Activated naive CD8-positive, alpha-beta T cell treated with anti-CD3 and anti-CD28 coated beads, Interleukin-2, amount 10 ng/mL, durations not matched to agents 7 days and 5 days (primary cell): ENCODE measurements at regions not wholly inside any gene's neighbourhood (a gene's known extent, or its start where the extent isn't known, plus 50 kb on each side); places are given as distances from the start of the nearest gene placed in this dataset.

Experiments
- ATAC-seq: fragments of 150-1000 bp; cut with Tn5 transposase; one replicate; pipeline ENCODE4 v1.10.0; 2021; ENCODE audit warnings: low read depth, moderate library complexity
- POLR2A ChIA-PET: fragments of 350-600 bp; sonication (Branson Sonifier 250); formaldehyde crosslinking; loops from one replicate; lab custom pipeline; 2021; ENCODE audit warnings: antibody characterized with exemption; lab: Charles Lee
- DNase-seq: peaks from one replicate; pipeline ENCODE4 v3.0.0; 2021
- H3K27ac Mint-ChIP-seq: one replicate; pipeline ENCODE4 v1.8.0; 2022; ENCODE audit warnings: mild to moderate bottlenecking, mixed read lengths
- H3K27me3 Mint-ChIP-seq: one replicate; pipeline ENCODE4 v1.8.0; 2022; ENCODE audit warnings: mild to moderate bottlenecking, moderate library complexity, mixed read lengths
- H3K36me3 Mint-ChIP-seq: one replicate; pipeline ENCODE4 v1.8.0; 2021; ENCODE audit warnings: mild to moderate bottlenecking, mixed read lengths
- H3K4me1 Mint-ChIP-seq: one replicate; pipeline ENCODE4 v1.8.0; 2021; ENCODE audit warnings: mixed read lengths
- H3K4me3 Mint-ChIP-seq: one replicate; pipeline ENCODE4 v1.8.0; 2022; ENCODE audit warnings: mild to moderate bottlenecking, moderate library complexity, mixed read lengths
- H3K9me3 Mint-ChIP-seq: one replicate; pipeline ENCODE4 v1.8.0; 2021; ENCODE audit warnings: mixed read lengths

DNA sequence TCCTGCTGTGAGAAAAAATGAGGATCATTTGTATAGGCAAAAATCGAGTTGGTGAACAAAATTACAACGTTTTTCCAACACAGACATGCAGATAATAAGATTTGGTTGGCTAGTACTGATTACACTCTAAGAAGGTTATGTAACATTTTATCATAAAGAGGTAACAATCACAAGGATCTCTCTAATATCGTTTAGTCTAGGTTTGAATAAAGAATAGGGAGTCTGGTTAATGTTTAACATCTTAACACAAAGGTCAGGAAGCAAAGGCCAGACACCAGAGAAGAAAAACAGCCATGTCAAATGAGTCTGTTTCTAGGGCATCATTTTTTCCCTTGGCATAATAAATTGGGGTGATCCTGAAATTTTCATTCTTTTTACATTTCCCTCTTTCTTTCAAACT, 207.4 kb upstream of the CHRM3 start:
- no peaks in the 10 kb centered on the region for H3K27me3 Mint-ChIP-seq
- H3K36me3 Mint-ChIP-seq: no peaks in the 10 kb centered on the region
- H3K4me3 Mint-ChIP-seq: no peak overlapping the region
- no peak for ATAC-seq
- no peak for DNase-seq
- no peaks in the 10 kb centered on the region for H3K4me1 Mint-ChIP-seq
- H3K9me3 Mint-ChIP-seq: peaks cover 2% of the 10 kb centered on the region
- POLR2A ChIA-PET: no interaction called here
- no peak overlapping the region for H3K27ac Mint-ChIP-seq

DNA sequence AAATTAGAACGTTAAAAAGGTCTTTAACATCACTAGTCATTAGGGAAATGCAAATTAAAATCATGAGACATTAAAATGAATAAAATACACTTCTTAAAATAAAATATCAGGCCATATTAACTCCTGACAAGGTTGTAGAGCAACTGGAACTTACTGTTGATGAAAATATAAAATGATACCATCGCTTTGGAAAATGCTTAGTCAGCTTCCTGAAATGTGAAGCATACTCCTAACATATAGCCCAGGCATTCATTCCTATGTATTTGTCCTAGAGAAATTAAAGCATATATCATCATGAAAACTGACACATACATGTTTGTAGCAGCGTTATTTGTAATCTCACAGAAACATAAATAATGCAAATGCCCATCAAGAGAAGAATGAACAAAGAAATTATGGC, 211.5 kb upstream of the CHRM3 start:
- no peaks in the 10 kb centered on the region for H3K36me3 Mint-ChIP-seq
- no peak overlapping the region for H3K4me3 Mint-ChIP-seq
- no peaks in the 10 kb centered on the region for H3K27me3 Mint-ChIP-seq
- no peaks in the 10 kb centered on the region for H3K9me3 Mint-ChIP-seq
- DNase-seq: no peak
- POLR2A ChIA-PET: no interaction called here
- no peak overlapping the region for H3K27ac Mint-ChIP-seq
- ATAC-seq: no peak
- no peaks in the 10 kb centered on the region for H3K4me1 Mint-ChIP-seq

DNA sequence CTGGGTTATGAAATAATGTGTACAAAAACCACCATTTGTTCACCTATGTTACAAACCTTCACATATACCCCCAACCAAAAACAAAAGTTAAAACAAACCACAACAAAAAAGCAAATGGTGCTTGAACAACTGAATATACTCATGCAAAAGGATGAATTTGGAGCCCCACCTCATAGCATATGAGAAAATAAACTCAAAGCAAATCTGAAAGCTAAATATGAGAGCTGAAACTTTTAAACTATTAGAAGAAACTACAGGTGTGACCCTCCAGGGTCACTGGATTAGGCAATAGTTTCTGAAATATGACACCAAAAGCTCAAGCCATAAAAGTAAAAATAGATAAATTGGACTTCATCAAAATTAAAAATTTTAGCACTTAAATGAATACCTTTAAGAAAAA, 215.5 kb upstream of the CHRM3 start:
- DNase-seq (no peak), ATAC-seq (no peak)
- Mint-ChIP-seq H3K27me3 (no peaks in the 10 kb centered on the region), H3K9me3 (no peaks in the 10 kb centered on the region), H3K27ac (no peak overlapping the region), H3K4me1 (no peaks in the 10 kb centered on the region), H3K36me3 (no peaks in the 10 kb centered on the region), H3K4me3 (no peak overlapping the region)
- POLR2A ChIA-PET: no interaction called here

DNA sequence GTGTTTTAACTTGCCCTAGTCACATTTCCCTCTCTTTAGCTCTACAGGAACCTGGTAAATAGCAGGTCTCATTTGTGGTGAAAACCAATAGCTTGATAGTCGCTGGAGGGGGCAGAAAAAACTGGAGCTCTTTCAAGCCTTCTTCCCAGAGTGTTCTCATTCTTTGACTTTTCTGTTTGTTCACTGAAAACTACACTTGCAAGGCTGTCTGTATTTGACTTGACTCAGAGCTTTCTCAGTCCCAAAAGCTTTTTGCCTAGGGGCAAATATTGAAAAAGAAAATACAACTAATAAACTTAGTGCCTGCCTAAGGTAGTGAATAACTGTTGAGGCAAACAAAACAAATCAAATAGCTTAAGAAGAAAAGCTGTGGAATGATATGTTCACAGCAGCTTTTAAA, 217.1 kb upstream of the CHRM3 start:
- Mint-ChIP-seq H3K27me3 (no peaks in the 10 kb centered on the region), H3K4me1 (no peaks in the 10 kb centered on the region), H3K4me3 (no peak overlapping the region), H3K36me3 (no peaks in the 10 kb centered on the region), H3K27ac (no peak overlapping the region), H3K9me3 (no peaks in the 10 kb centered on the region)
- DNase-seq (no peak), ATAC-seq (no peak)
- POLR2A ChIA-PET: no interaction called here

DNA sequence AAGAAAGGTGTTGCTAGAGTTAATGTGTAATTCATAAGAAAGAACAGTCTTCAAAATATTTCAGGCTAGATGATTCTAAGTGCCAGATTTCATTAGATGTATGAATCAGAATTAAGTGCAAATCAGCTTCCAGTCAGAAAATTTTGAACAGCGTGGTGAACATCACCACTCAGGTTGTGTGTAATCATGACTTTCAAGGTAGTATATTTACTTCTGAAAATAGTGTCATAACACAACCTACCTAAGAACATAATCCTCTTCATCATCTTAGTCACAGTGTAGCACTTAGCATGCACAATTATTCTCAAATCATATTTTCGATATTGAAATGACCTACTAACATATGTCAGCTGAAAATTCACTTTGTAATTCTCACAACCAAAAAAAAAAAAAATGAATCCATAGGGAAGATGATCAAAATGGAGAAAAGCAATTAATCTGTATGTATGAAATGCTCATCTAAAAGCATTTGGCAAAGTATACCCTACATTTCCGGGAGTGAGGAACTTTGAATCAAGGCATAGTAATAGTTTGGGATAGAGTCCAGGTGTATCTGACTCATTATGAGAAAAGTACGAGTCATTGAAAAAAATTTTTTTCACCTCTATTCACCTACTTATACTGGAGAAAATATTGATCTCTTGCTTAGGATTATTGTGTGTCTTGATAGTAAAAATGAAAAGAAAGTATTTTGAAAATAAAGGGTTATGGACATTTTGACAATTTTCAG, 221.8 kb upstream of the CHRM3 start:
- DNase-seq: no peak
- Mint-ChIP-seq H3K9me3 (no peaks in the 10 kb centered on the region), H3K27ac (no peak overlapping the region), H3K4me1 (no peaks in the 10 kb centered on the region), H3K27me3 (no peaks in the 10 kb centered on the region), H3K4me3 (no peak overlapping the region), H3K36me3 (no peaks in the 10 kb centered on the region)
- POLR2A ChIA-PET: no interaction called here
- ATAC-seq: no peak

DNA sequence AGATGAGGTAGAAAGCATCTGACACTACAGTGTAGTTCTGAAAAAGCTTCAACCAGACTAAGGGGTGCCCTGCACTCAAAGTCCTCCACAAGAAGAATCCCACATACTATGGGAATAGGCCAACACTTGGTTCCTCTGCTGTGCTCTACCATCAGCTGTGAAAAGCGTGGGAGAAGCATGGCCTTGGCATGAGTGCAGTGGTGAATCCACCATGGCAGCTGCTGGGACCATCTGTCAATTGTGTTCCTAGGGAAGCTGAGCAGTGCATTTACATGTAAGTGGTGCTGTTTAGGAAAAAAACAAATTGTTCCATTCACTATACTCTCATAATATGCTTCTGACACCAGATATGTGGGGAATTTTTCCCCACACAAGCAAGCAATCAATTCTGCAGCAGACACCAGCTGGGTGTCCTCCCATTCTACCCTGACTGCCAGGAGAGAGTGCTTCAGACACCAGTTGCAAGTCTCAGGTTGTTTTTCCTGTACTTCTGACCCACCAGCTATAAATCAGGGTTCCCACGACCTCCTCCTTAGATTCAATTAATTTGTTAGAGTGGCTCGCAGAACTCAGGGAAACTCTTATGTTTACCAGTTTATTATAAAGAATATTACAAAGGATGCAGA, 230.8 kb upstream of the CHRM3 start:
- H3K27me3 Mint-ChIP-seq: no peaks in the 10 kb centered on the region

DNA sequence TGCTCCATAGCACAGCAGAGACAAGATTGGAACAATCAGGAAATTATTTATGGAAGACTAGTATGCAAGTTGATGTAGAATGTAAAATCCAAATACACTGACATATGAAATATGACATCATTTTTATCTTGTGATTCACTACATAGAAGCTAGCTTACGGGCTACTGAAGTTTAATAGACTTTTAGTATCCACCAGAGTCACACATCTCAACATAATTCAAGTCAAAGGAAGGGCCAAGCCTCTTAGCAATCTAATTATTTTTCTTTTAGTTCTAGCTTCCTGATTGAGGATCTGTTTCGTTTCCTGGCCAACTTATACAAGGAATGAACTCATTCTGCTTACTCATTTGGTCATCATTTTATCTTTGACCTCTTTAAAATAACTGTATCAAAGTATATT, 234.4 kb upstream of the CHRM3 start:
- Mint-ChIP-seq H3K4me3 (no peak overlapping the region), H3K4me1 (no peaks in the 10 kb centered on the region), H3K36me3 (no peaks in the 10 kb centered on the region), H3K27me3 (no peaks in the 10 kb centered on the region), H3K27ac (no peak overlapping the region), H3K9me3 (no peaks in the 10 kb centered on the region)
- ATAC-seq (no peak), DNase-seq (no peak)
- POLR2A ChIA-PET: no interaction called here

More for the DNA sequence above, 230.8 kb upstream of the CHRM3 start:
- Mint-ChIP-seq H3K27ac (no peak overlapping the region), H3K36me3 (no peaks in the 10 kb centered on the region), H3K9me3 (no peaks in the 10 kb centered on the region), H3K4me3 (no peak overlapping the region), H3K4me1 (no peaks in the 10 kb centered on the region)
- ATAC-seq (no peak), DNase-seq (no peak)
- POLR2A ChIA-PET: no interaction called here

DNA sequence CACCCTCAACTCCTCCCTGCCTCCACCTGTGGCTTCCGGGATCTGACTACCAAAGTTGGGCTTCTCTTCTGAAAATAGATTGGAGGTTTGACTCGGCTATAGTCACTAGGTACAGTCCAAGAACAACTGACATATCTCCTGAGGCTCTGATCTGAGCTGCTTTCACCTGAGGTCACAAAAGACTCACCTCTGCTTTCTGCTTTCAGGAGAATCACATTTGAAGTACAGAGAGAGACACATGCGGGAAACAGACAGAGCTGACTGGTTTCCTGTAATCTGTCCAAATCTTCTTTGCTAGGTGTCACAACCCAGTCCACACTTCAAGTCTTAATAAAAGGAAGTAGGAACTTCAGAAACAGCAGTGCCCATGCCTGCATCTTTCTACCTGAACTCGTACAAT, 245.4 kb upstream of the CHRM3 start:
- Mint-ChIP-seq H3K4me1 (no peaks in the 10 kb centered on the region), H3K27ac (no peak overlapping the region), H3K4me3 (no peak overlapping the region), H3K36me3 (no peaks in the 10 kb centered on the region), H3K9me3 (peaks cover 5% of the 10 kb centered on the region), H3K27me3 (no peaks in the 10 kb centered on the region)
- no peak for DNase-seq
- POLR2A ChIA-PET: no interaction called here
- no peak for ATAC-seq

DNA sequence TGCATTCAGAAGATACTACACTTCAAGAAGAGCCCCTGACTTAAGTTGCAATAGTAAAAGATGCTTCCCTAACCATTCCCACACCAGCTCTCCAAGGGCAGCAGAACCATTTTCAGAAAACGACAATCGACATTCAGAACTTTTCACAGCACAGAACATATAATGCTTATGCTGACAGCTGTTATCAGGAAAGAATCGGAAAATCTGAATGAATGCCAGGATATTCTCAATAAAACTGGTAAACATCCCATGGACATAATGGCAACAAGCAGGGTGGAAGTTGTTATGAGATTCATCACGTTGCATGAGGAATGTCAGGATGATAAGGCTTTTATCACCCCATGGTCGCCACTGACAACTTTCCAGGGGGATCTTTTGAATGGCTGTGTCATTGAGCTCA, 246.6 kb upstream of the CHRM3 start:
- H3K4me1 Mint-ChIP-seq: no peaks in the 10 kb centered on the region
- H3K4me3 Mint-ChIP-seq: no peak overlapping the region
- no peak for DNase-seq
- H3K36me3 Mint-ChIP-seq: no peaks in the 10 kb centered on the region
- ATAC-seq: no peak
- POLR2A ChIA-PET: no interaction called here
- no peaks in the 10 kb centered on the region for H3K27me3 Mint-ChIP-seq
- H3K9me3 Mint-ChIP-seq: peaks cover 5% of the 10 kb centered on the region
- H3K27ac Mint-ChIP-seq: no peak overlapping the region

DNA sequence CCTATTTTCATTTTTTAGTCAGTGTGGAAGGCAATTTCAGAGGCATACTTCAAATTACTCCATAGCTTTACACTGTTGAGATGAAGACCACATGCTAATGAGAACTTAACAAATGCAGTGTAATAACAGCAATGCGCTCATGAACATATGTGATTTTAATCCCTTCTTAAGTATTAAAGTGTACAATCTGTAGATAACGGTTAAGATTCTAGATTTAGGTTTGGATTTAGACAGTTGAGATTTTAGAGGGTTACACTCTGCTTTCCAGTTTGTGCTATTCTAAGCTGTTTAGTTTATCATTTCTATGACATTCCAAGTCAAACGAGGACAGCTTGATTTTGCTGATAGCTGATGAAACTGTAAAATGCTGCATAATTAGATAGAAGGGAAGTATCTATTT, 257.8 kb upstream of the CHRM3 start:
- H3K4me1 Mint-ChIP-seq: no peaks in the 10 kb centered on the region
- H3K4me3 Mint-ChIP-seq: no peak overlapping the region
- DNase-seq (no peak), ATAC-seq (no peak)
- H3K36me3 Mint-ChIP-seq: no peaks in the 10 kb centered on the region
- H3K27me3 Mint-ChIP-seq: no peaks in the 10 kb centered on the region
- no peak overlapping the region for H3K27ac Mint-ChIP-seq
- H3K9me3 Mint-ChIP-seq: peaks cover 1% of the 10 kb centered on the region
- POLR2A ChIA-PET: no interaction called here

DNA sequence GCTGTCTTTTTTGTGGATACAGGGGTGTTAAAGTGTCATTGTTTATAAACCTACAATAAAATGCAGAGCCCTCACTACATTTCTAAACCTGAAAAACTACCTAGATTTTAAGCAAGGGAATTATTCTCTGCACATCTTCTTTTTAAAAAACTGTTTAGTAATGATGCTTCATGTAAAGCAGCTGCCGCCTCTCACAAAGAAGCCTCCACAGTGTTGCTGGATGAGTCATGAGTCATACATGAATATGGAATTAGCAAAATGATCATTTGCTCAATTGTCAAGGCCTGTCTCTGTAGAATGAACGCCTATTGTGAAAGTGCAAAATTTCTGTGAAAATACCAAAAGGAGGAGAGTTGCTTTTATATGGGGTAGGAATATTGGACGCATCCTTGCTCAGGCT, 259.5 kb upstream of the CHRM3 start:
- ATAC-seq: no peak
- no peak overlapping the region for H3K4me3 Mint-ChIP-seq
- no peaks in the 10 kb centered on the region for H3K4me1 Mint-ChIP-seq
- peaks cover 1% of the 10 kb centered on the region for H3K9me3 Mint-ChIP-seq
- POLR2A ChIA-PET: no interaction called here
- no peak overlapping the region for H3K27ac Mint-ChIP-seq
- no peaks in the 10 kb centered on the region for H3K36me3 Mint-ChIP-seq
- no peaks in the 10 kb centered on the region for H3K27me3 Mint-ChIP-seq
- DNase-seq: no peak

DNA sequence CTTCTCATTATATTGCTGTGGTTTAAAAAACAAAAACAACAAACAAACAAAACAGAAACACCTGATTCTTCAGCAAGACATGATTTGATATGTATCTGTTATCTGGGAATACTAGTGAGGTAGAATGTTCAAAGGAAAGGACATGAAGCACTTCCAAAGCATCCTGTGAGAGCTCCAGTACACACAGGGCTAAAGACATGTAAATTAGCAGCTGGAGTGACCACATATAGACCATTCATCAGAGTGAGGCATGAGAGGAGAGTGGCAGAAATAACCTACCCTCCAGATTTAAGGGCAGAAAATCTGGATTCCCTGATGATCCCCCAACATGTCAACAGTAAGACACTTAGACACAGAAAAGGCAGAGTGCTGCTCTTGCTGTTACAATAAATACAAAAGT, 260.5 kb upstream of the CHRM3 start:
- POLR2A ChIA-PET: no interaction called here
- Mint-ChIP-seq H3K9me3 (peaks cover 1% of the 10 kb centered on the region), H3K4me1 (no peaks in the 10 kb centered on the region), H3K27me3 (no peaks in the 10 kb centered on the region), H3K27ac (no peak overlapping the region), H3K4me3 (no peak overlapping the region), H3K36me3 (no peaks in the 10 kb centered on the region)
- no peak for ATAC-seq
- no peak for DNase-seq

DNA sequence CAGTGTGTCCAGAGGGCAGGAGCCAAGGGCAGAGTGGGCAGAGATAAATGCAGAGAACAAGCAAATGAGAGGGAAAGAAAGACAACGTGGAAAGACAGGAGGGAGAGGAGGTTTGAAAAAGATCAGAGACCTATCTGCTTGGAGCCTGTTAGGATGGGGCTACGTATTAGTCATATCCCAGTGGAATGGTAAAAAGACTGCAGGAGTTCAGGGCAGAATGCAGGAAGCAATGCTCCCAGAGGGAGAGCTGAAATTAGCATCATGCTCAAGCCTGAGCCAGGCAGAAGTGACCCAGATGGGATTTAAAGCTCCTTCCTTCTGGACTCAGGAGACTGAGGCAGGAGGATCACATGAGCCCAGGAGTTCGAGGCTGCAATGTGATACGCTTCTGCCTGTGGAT, 261.3 kb upstream of the CHRM3 start:
- POLR2A ChIA-PET: no interaction called here
- DNase-seq (no peak), ATAC-seq (no peak)
- Mint-ChIP-seq H3K4me3 (no peak overlapping the region), H3K4me1 (no peaks in the 10 kb centered on the region), H3K27ac (no peak overlapping the region), H3K27me3 (no peaks in the 10 kb centered on the region), H3K36me3 (no peaks in the 10 kb centered on the region), H3K9me3 (peaks cover 1% of the 10 kb centered on the region)

DNA sequence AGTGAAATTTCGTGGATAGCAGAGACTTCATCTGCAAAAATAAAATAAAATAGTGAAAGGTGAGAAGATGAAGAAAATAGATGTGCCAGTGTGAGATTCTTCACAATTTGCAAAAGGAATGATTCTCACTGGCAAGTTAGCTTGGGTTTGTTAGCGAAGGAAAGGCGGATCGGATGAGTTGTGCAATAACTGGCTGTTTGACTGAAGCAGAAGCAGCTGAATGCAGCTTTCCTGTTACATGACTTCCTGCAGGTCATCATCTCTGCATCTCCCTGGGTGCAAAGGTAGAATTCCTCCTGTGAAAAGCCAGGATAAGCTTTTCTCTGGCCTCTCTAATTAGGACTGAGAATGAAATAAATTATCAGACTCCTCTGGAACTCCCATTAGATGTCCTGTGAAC, 263.1 kb upstream of the CHRM3 start:
- ATAC-seq (no peak), DNase-seq (no peak)
- Mint-ChIP-seq H3K36me3 (no peaks in the 10 kb centered on the region), H3K27ac (no peak overlapping the region), H3K4me3 (no peak overlapping the region), H3K9me3 (peaks cover 1% of the 10 kb centered on the region), H3K4me1 (no peaks in the 10 kb centered on the region), H3K27me3 (no peaks in the 10 kb centered on the region)
- POLR2A ChIA-PET: no interaction called here
